ENCODE measurements at regions not wholly inside any gene's neighbourhood (a gene's known extent, or its start where the extent isn't known, plus 50 kb on each side); places are given as distances from the start of the nearest gene placed in this dataset.

DNA sequence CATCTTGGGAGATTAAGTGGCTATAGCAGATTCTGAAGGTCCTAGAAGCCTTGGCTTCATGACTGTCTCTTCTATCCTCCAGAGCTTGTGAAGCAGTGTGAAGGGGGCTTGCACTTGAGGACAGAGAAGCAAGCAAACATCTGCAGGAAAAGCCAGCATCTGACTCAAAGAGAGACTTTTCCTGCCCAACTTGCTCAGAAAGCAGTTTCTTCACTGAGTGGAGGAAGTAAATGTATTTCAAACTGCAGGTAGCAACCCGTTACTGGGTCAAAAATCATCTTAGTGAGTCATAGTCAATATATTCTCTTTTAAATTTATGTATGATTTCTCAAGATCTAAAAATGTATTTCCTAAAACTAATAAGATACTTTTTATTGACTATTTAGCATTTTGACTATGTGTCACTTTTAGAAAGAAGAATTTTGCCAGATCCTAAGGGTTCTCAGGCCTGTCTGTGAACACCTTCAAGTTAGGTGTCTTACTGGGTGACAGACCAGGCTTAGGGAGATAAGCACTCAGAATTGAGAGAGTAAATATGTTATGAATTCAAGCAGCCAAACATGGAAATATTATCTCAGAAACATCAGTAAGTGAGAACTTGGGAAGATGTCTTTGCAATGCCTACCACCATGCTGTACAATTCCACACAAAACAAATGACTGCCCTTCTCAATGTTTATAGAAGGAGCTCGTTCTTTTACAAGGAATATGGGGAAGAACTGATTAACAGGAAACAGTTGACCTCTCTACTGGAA lies 72.6 kb upstream of the DMAC1 start:
- no peak for DNase-seq (ENCODE audit: low read depth in 3 of 3)

DNA sequence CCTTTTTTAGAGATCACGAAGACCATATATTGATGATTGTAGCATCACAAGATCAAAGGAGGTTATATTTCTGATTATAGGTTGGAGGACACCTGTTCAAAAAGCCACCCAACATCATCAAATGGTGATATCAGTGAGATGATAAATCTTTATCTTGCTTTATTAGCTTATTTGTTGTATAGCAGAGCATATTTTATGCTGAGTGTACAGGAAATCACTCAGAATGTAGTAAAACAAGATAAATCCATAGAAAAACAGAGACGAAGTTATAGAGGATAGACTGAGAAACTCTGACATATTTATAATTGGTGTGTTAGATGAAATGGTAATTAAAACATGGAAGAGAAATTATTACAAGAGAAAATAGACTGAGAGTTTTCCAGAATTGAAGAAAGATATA lies 69.8 kb upstream of the DMAC1 start:
- no peak for DNase-seq (ENCODE audit: low read depth in 3 of 3)

DNA sequence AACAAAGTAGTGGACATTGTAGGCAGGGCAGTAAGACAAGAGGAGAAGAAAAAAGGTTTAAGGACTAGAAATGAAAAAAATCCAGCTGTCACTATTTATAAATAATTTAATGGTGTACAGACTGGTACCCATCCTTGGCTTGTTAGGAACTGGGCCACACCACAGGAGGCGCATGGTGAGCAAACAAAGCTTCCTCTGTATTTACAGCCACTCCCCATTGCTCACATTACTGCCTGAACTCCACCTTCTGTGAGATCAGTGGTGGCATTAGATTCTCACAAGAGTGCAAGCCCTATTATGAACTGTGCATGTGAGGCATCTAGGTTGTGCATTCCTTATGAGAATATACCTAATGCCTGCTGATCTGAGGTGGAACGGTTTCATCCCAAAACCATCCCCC lies 62.6 kb upstream of the DMAC1 start:
- no peak for DNase-seq (ENCODE audit: low read depth in 3 of 3)

DNA sequence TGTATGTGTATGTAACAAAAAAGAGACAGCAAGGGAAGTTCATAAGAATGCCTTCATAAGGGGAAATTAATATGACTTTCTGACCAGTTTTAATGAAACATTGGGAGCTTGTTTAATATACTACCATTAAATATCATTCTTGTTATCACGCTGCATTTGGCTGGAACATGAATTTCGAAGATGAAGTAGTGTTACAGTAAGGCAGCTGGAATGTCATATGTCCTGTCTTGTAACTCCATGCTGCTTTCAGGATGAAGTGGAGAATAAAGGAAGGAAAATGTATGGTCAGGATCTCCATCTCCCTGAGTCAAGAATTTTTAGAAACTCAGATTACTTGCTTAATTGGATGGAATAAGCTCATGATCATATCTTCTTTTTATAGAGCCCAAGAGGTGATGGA lies 61.5 kb upstream of the DMAC1 start:
- no peak for DNase-seq (ENCODE audit: low read depth in 3 of 3)

DNA sequence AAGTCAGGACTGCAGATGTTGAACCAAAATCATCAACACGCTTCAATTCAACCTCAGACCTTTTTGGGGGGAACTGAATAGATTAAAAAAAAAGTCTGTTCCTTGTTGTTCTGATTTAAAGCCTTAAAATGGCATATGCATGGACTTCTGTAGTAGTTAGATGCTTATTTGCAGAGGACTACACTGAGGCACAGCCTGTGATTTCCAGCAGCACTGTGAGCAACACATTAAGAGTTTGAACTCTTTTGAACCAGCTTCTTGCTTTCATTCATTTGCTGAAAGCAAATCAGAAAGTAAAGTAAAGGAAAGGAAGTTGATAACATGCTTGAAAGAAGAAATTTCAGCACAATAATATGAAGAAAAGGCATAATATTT lies 60.7 kb upstream of the DMAC1 start:
- DNase-seq (ENCODE audit: low read depth in 3 of 3): no peak

DNA sequence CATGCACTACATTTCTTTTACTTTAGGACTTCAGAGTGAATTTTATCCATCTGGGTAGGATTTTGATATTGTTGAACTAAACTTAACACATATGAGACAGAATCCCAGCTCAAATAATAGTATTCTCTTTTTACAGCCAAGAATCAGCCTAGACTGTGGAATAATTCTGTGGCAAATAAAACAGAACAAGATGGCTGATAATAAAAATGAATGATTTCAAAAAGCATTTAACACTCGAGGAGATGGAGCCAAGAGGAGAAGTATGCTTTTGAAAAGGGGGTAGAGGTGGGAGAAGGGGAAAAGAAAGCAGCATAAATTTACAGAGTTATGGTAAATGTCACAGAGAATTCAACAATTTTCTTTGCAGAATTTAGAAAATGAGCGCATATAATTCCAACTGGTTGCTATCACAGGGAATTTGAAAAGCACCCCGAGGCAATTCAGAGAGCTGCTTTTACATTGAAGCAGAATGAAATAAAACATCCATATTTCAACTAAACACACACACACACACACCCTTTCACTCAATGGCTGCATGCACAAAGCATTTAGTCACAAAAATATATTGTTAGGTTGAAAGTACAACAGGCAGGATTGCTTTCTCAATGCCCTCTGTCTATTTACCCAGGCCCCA lies 60.2 kb upstream of the DMAC1 start:
- no peak for DNase-seq (ENCODE audit: low read depth in 3 of 3)

DNA sequence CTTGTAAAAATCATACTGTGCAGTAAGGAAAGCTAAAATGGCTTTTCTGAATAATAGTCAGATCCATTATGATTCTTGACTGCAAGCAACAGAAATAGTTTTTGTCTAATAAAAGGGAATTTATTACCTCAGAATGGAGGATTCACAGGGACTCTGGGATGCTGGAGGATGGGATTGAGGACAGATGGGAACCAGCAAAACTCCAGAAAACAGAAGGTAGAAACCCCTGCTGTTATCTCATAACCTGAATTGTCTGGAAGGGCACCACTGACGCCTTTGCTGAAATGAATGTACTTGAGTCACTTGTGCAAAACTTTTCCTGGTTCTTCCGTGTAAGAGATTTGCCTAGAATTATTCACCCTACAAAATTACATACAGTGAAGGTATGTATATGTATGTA lies 58.6 kb upstream of the DMAC1 start:
- no peak for DNase-seq (ENCODE audit: low read depth in 3 of 3)

DNA sequence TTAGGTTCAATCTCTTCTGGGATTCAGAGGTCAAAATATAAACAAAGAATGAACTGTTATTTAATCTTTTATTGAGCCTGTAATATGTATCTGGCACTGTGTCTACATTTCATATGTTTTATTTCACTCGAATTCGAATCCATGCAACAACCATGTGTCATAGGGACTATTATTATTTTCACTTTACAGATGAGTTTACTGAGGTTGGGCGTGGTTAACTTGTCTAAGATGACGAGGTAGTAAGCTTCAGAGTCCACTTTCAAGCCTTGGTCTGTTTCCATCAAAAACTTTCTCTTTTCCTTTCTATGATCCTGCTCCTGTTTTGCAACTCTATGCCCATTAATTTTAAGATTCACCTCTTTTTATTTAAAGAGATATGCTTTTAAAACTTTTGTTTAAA lies 55.2 kb upstream of the DMAC1 start:
- DNase-seq (ENCODE audit: low read depth in 3 of 3): no peak
